H1 (cell line): ENCODE measurements at regions not wholly inside any gene's neighbourhood (a gene's known extent, or its start where the extent isn't known, plus 50 kb on each side); places are given as distances from the start of the nearest gene placed in this dataset.

Experiments used
- CBX8 ChIP-seq: fragments of 300-800, 300-1000 bp; sonication (generic); IDR thresholded peaks from 2 replicates; pipeline ENCODE4 v1.7.1; 2016; ENCODE audit warnings: low read depth, low read length, borderline replicate concordance
- CHD2 ChIP-seq: IDR thresholded peaks from 2 replicates; pipeline ENCODE4 v1.6.1; 2012; ENCODE audit warnings: low read length, improper control_type of control experiment
- HDAC2 ChIP-seq, 2 experiments: fragments of 300-600 bp in 1 of 2; sonication (generic) in 1 of 2; IDR thresholded peaks; 2 replicates each; pipeline ENCODE4 v1.6.1; 2011 to 2012; ENCODE audit warnings: low read depth in 2 of 2, low read length in 2 of 2, mild to moderate bottlenecking in 2 of 2, moderate library complexity in 2 of 2, borderline replicate concordance in 1 of 2, inconsistent platforms in 1 of 2
- RXRA ChIP-seq: IDR thresholded peaks from 2 replicates; pipeline ENCODE4 v1.6.1; 2011; ENCODE audit warnings: low read depth, mild to moderate bottlenecking, low read length, moderate library complexity; ENCODE audit not compliant: insufficient read depth
- SRF ChIP-seq: IDR thresholded peaks from 2 replicates; pipeline ENCODE4 v1.6.1; 2011; ENCODE audit warnings: mild to moderate bottlenecking, low read depth, low read length, moderate library complexity
- TCF12 ChIP-seq: IDR thresholded peaks from 2 replicates; pipeline ENCODE4 v1.6.1; 2011; ENCODE audit warnings: low read depth, mild to moderate bottlenecking, low read length
- TF ChIP-seq, protein P1 (sequence below): fragments of 300-600 bp; sonication (generic); IDR thresholded peaks from 2 replicates; pipeline ENCODE4 v1.7.1; 2012; ENCODE audit warnings: low read length, moderate library complexity, mild to moderate bottlenecking, inconsistent platforms; ENCODE audit not compliant: insufficient replicate concordance
- TF ChIP-seq, protein P2 (sequence below): IDR thresholded peaks from 2 replicates; pipeline ENCODE4 v1.6.1; 2012; ENCODE audit warnings: inconsistent platforms

DNA sequence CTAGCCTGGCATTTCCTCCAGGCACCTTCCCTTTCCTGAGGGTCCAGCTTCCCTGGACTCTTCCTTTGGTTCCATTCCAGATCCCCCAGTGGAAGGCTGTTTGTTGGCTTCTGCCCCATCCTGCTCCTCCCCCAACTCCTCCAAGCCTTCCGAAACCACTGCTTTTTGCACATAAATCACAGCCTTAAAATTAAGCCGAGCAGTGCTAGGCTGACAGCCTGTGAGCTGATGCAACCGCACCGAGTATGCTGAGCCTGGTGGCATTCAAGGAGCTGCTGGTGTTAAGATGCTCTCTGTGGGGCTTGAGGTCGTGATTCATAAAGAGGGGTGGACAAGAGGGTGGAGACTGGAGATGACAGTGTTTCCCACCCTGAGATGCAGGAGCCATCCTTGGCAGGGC, 266.6 kb upstream of the C1orf174 start (continued):
- TF ChIP-seq, protein P1, sequence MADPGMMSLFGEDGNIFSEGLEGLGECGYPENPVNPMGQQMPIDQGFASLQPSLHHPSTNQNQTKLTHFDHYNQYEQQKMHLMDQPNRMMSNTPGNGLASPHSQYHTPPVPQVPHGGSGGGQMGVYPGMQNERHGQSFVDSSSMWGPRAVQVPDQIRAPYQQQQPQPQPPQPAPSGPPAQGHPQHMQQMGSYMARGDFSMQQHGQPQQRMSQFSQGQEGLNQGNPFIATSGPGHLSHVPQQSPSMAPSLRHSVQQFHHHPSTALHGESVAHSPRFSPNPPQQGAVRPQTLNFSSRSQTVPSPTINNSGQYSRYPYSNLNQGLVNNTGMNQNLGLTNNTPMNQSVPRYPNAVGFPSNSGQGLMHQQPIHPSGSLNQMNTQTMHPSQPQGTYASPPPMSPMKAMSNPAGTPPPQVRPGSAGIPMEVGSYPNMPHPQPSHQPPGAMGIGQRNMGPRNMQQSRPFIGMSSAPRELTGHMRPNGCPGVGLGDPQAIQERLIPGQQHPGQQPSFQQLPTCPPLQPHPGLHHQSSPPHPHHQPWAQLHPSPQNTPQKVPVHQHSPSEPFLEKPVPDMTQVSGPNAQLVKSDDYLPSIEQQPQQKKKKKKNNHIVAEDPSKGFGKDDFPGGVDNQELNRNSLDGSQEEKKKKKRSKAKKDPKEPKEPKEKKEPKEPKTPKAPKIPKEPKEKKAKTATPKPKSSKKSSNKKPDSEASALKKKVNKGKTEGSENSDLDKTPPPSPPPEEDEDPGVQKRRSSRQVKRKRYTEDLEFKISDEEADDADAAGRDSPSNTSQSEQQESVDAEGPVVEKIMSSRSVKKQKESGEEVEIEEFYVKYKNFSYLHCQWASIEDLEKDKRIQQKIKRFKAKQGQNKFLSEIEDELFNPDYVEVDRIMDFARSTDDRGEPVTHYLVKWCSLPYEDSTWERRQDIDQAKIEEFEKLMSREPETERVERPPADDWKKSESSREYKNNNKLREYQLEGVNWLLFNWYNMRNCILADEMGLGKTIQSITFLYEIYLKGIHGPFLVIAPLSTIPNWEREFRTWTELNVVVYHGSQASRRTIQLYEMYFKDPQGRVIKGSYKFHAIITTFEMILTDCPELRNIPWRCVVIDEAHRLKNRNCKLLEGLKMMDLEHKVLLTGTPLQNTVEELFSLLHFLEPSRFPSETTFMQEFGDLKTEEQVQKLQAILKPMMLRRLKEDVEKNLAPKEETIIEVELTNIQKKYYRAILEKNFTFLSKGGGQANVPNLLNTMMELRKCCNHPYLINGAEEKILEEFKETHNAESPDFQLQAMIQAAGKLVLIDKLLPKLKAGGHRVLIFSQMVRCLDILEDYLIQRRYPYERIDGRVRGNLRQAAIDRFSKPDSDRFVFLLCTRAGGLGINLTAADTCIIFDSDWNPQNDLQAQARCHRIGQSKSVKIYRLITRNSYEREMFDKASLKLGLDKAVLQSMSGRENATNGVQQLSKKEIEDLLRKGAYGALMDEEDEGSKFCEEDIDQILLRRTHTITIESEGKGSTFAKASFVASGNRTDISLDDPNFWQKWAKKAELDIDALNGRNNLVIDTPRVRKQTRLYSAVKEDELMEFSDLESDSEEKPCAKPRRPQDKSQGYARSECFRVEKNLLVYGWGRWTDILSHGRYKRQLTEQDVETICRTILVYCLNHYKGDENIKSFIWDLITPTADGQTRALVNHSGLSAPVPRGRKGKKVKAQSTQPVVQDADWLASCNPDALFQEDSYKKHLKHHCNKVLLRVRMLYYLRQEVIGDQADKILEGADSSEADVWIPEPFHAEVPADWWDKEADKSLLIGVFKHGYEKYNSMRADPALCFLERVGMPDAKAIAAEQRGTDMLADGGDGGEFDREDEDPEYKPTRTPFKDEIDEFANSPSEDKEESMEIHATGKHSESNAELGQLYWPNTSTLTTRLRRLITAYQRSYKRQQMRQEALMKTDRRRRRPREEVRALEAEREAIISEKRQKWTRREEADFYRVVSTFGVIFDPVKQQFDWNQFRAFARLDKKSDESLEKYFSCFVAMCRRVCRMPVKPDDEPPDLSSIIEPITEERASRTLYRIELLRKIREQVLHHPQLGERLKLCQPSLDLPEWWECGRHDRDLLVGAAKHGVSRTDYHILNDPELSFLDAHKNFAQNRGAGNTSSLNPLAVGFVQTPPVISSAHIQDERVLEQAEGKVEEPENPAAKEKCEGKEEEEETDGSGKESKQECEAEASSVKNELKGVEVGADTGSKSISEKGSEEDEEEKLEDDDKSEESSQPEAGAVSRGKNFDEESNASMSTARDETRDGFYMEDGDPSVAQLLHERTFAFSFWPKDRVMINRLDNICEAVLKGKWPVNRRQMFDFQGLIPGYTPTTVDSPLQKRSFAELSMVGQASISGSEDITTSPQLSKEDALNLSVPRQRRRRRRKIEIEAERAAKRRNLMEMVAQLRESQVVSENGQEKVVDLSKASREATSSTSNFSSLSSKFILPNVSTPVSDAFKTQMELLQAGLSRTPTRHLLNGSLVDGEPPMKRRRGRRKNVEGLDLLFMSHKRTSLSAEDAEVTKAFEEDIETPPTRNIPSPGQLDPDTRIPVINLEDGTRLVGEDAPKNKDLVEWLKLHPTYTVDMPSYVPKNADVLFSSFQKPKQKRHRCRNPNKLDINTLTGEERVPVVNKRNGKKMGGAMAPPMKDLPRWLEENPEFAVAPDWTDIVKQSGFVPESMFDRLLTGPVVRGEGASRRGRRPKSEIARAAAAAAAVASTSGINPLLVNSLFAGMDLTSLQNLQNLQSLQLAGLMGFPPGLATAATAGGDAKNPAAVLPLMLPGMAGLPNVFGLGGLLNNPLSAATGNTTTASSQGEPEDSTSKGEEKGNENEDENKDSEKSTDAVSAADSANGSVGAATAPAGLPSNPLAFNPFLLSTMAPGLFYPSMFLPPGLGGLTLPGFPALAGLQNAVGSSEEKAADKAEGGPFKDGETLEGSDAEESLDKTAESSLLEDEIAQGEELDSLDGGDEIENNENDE: no peak
- no peak for TF ChIP-seq TCF12
- no peak for TF ChIP-seq HDAC2 (IDR thresholded peaks at IDR 0.05; ENCODE audit: borderline replicate concordance in 1 of 2, low read depth in 2 of 2, low read length in 2 of 2)
- TF ChIP-seq, protein P2, sequence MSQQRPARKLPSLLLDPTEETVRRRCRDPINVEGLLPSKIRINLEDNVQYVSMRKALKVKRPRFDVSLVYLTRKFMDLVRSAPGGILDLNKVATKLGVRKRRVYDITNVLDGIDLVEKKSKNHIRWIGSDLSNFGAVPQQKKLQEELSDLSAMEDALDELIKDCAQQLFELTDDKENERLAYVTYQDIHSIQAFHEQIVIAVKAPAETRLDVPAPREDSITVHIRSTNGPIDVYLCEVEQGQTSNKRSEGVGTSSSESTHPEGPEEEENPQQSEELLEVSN: no peak
- no peak for TF ChIP-seq SRF
- TF ChIP-seq CBX8: no peak
- no peak for TF ChIP-seq RXRA
- no peak for TF ChIP-seq CHD2
- TF ChIP-seq, all 59 proteins: peak for 0
